BLaER1 (cell line): ENCODE measurements at regions not wholly inside any gene's neighbourhood (a gene's known extent, or its start where the extent isn't known, plus 50 kb on each side); places are given as distances from the start of the nearest gene placed in this dataset.

ENCODE experiments used
- H3K27ac ChIP-seq: shearing (Covaris generic); formaldehyde crosslinking; 2 replicates; pipeline ENCODE4 v1.8.1; 2022
- H3K27me3 ChIP-seq: shearing (Covaris generic); formaldehyde crosslinking; 2 replicates; pipeline ENCODE4 v1.8.1; 2022
- H3K36me3 ChIP-seq: shearing (Covaris generic); formaldehyde crosslinking; 2 replicates; pipeline ENCODE4 v1.8.1; 2022
- H3K4me1 ChIP-seq: shearing (Covaris generic); formaldehyde crosslinking; 2 replicates; pipeline ENCODE4 v1.8.1; 2022
- H3K4me2 ChIP-seq: shearing (Covaris generic); formaldehyde crosslinking; 2 replicates; pipeline ENCODE4 v1.8.1; 2022
- H3K4me3 ChIP-seq: shearing (Covaris generic); formaldehyde crosslinking; 2 replicates; pipeline ENCODE4 v1.8.1; 2022
- H3K9ac ChIP-seq: shearing (Covaris generic); formaldehyde crosslinking; 2 replicates; pipeline ENCODE4 v1.8.1; 2022
- H3K9me3 ChIP-seq: shearing (Covaris generic); formaldehyde crosslinking; 2 replicates; pipeline ENCODE4 v1.8.1; 2022
- H4K20me1 ChIP-seq: shearing (Covaris generic); formaldehyde crosslinking; 2 replicates; pipeline ENCODE4 v1.8.1; 2022
- Cebpa-rat ChIP-seq: shearing (Covaris generic); IDR thresholded peaks from 2 replicates; pipeline ENCODE4 v1.8.1; 2022

- Histone ChIP-seq H3K9me3 (0 out of 2 replicates have a peak, but pooled peaks cover 4% of the 10 kb centered on the region), H3K27ac (no peak overlapping the region), H3K27me3 (no peaks in the 10 kb centered on the region), H3K36me3 (no peaks in the 10 kb centered on the region), H3K9ac (no peak overlapping the region), H3K4me3 (no peak overlapping the region), H3K4me2 (no peak overlapping the region), H4K20me1 (no peaks in the 10 kb centered on the region), H3K4me1 (no peaks in the 10 kb centered on the region)
- no peak for TF ChIP-seq Cebpa-rat
Observed at GRCh38 chrX:38856670-38857265, 55.5 kb downstream of the MID1IP1 start.

GRCh38 chrX:38857736-38858523, 56.7 kb downstream of the MID1IP1 start:
- no peaks in the 10 kb centered on the region for H3K9me3 ChIP-seq
- H3K4me3 ChIP-seq: no peak overlapping the region
- no peaks in the 10 kb centered on the region for H3K4me1 ChIP-seq
- no peaks in the 10 kb centered on the region for H3K27me3 ChIP-seq
- H3K4me2 ChIP-seq: no peak overlapping the region
- H4K20me1 ChIP-seq: no peaks in the 10 kb centered on the region
- no peak overlapping the region for H3K27ac ChIP-seq
- TF ChIP-seq Cebpa-rat: no peak
- no peaks in the 10 kb centered on the region for H3K36me3 ChIP-seq
- no peak overlapping the region for H3K9ac ChIP-seq

GRCh38 chrX:38859602-38860001, 58.3 kb downstream of the MID1IP1 start:
- H3K27ac ChIP-seq: no peak overlapping the region
- no peaks in the 10 kb centered on the region for H4K20me1 ChIP-seq
- no peak overlapping the region for H3K4me2 ChIP-seq
- peaks cover 6% of the 10 kb centered on the region; the same call in 1 of the 2 replicates for H3K4me1 ChIP-seq
- no peak overlapping the region for H3K9ac ChIP-seq
- no peak overlapping the region for H3K4me3 ChIP-seq
- no peak for TF ChIP-seq Cebpa-rat
- H3K9me3 ChIP-seq: no peaks in the 10 kb centered on the region
- no peaks in the 10 kb centered on the region for H3K27me3 ChIP-seq
- H3K36me3 ChIP-seq: no peaks in the 10 kb centered on the region

- H3K4me3 ChIP-seq: no peak overlapping the region
- H3K9me3 ChIP-seq: no peaks in the 10 kb centered on the region
- H3K4me1 ChIP-seq: peaks cover 6% of the 10 kb centered on the region; the same call in 1 of the 2 replicates
- no peaks in the 10 kb centered on the region for H3K36me3 ChIP-seq
- H3K9ac ChIP-seq: no peak overlapping the region
- TF ChIP-seq Cebpa-rat: no peak
- no peaks in the 10 kb centered on the region for H3K27me3 ChIP-seq
- H3K4me2 ChIP-seq: no peak overlapping the region
- H3K27ac ChIP-seq: no peak overlapping the region
- no peaks in the 10 kb centered on the region for H4K20me1 ChIP-seq
Observed at GRCh38 chrX:38860106-38861013, 59.1 kb downstream of the MID1IP1 start.

- Histone ChIP-seq H3K36me3 (no peaks in the 10 kb centered on the region), H3K9ac (no peak overlapping the region), H3K27ac (no peak overlapping the region), H3K4me1 (peaks cover 6% of the 10 kb centered on the region; the same call in 1 of the 2 replicates), H4K20me1 (no peaks in the 10 kb centered on the region), H3K27me3 (no peaks in the 10 kb centered on the region), H3K4me3 (no peak overlapping the region), H3K4me2 (no peak overlapping the region), H3K9me3 (no peaks in the 10 kb centered on the region)
- TF ChIP-seq Cebpa-rat: no peak
Observed at GRCh38 chrX:38861489-38861888, 60.2 kb downstream of the MID1IP1 start.

GRCh38 chrX:38862100-38862499, 60.8 kb downstream of the MID1IP1 start:
- no peak for TF ChIP-seq Cebpa-rat
- no peak overlapping the region for H3K4me3 ChIP-seq
- no peaks in the 10 kb centered on the region for H3K9me3 ChIP-seq
- H3K27ac ChIP-seq: no peak overlapping the region
- no peaks in the 10 kb centered on the region for H4K20me1 ChIP-seq
- H3K4me2 ChIP-seq: no peak overlapping the region
- H3K27me3 ChIP-seq: no peaks in the 10 kb centered on the region
- H3K4me1 ChIP-seq: peaks cover 6% of the 10 kb centered on the region; the same call in 1 of the 2 replicates
- H3K9ac ChIP-seq: no peak overlapping the region
- no peaks in the 10 kb centered on the region for H3K36me3 ChIP-seq

- H3K9ac ChIP-seq: no peak overlapping the region
- no peak for TF ChIP-seq Cebpa-rat
- no peaks in the 10 kb centered on the region for H3K9me3 ChIP-seq
- H3K4me2 ChIP-seq: no peak overlapping the region; the same call in 1 of the 2 replicates
- H3K36me3 ChIP-seq: no peaks in the 10 kb centered on the region
- peaks cover 6% of the 10 kb centered on the region; the same call in 1 of the 2 replicates for H3K4me1 ChIP-seq
- no peak overlapping the region for H3K4me3 ChIP-seq
- no peak overlapping the region for H3K27ac ChIP-seq
- no peaks in the 10 kb centered on the region for H4K20me1 ChIP-seq
- no peaks in the 10 kb centered on the region for H3K27me3 ChIP-seq
Observed at GRCh38 chrX:38864165-38864564, 62.9 kb downstream of the MID1IP1 start.

GRCh38 chrX:38868321-38868720, 67.1 kb downstream of the MID1IP1 start:
- H3K4me2 ChIP-seq: no peak overlapping the region
- no peak overlapping the region for H3K27ac ChIP-seq
- TF ChIP-seq Cebpa-rat: no peak

GRCh38 chrX:38868941-38869401, 67.7 kb downstream of the MID1IP1 start:
- Histone ChIP-seq H4K20me1 (no peaks in the 10 kb centered on the region), H3K4me1 (peaks cover 6% of the 10 kb centered on the region; the same call in 1 of the 2 replicates), H3K27ac (no peak overlapping the region), H3K27me3 (no peaks in the 10 kb centered on the region), H3K9ac (no peak overlapping the region), H3K9me3 (no peaks in the 10 kb centered on the region), H3K4me3 (no peak overlapping the region), H3K4me2 (no peak overlapping the region), H3K36me3 (no peaks in the 10 kb centered on the region)
- no peak for TF ChIP-seq Cebpa-rat

More at GRCh38 chrX:38868321-38868720, 67.1 kb downstream of the MID1IP1 start:
- no peaks in the 10 kb centered on the region for H3K9me3 ChIP-seq
- H3K9ac ChIP-seq: no peak overlapping the region
- H3K4me1 ChIP-seq: peaks cover 6% of the 10 kb centered on the region; the same call in 1 of the 2 replicates
- H3K4me3 ChIP-seq: no peak overlapping the region
- no peaks in the 10 kb centered on the region for H3K36me3 ChIP-seq
- no peaks in the 10 kb centered on the region for H4K20me1 ChIP-seq
- no peaks in the 10 kb centered on the region for H3K27me3 ChIP-seq
